Loucy (cell line): ENCODE measurements at regions not wholly inside any gene's neighbourhood (a gene's known extent, or its start where the extent isn't known, plus 50 kb on each side); places are given as distances from the start of the nearest gene placed in this dataset.

Experiments
- EZH2phosphoT487 ChIP-seq: fragments of 200-600 bp; IDR thresholded peaks from 2 replicates; pipeline ENCODE4 v1.6.1; 2018; ENCODE audit warnings: antibody characterized with exemption, mild to moderate bottlenecking, moderate library complexity, borderline replicate concordance
- TF ChIP-seq, protein P1 (sequence below): fragments of 200-600 bp; sonication (generic); conservative IDR thresholded peaks from 2 replicates; pipeline ENCODE4 v1.5.1; 2014; ENCODE audit warnings: mild to moderate bottlenecking, antibody characterized with exemption, low read length

- TF ChIP-seq, protein P1, sequence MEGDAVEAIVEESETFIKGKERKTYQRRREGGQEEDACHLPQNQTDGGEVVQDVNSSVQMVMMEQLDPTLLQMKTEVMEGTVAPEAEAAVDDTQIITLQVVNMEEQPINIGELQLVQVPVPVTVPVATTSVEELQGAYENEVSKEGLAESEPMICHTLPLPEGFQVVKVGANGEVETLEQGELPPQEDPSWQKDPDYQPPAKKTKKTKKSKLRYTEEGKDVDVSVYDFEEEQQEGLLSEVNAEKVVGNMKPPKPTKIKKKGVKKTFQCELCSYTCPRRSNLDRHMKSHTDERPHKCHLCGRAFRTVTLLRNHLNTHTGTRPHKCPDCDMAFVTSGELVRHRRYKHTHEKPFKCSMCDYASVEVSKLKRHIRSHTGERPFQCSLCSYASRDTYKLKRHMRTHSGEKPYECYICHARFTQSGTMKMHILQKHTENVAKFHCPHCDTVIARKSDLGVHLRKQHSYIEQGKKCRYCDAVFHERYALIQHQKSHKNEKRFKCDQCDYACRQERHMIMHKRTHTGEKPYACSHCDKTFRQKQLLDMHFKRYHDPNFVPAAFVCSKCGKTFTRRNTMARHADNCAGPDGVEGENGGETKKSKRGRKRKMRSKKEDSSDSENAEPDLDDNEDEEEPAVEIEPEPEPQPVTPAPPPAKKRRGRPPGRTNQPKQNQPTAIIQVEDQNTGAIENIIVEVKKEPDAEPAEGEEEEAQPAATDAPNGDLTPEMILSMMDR, result no peak
- no peak for TF ChIP-seq EZH2phosphoT487
Measured at GRCh38 chr1:184879876-184880557, 94.3 kb downstream of the NIBAN1 start.
